Breast epithelium (tissue), 3 donors: ENCODE measurements at regions not wholly inside any gene's neighbourhood (a gene's known extent, or its start where the extent isn't known, plus 50 kb on each side); places are given as distances from the start of the nearest gene placed in this dataset.

Source experiments
- CTCF ChIP-seq, 3 donors: fragments of 450-650 bp; IDR thresholded peaks; one replicate each; pipeline ENCODE4 v1.5.1; 2016 to 2017; ENCODE audit warnings: antibody characterized with exemption in 3 of 3, mild to moderate bottlenecking in 3 of 3, moderate library complexity in 3 of 3
- POLR2A ChIP-seq: fragments of 450-650 bp; IDR thresholded peaks from one replicate; pipeline ENCODE4 v1.6.1; 2016; ENCODE audit warnings: antibody characterized with exemption, mild to moderate bottlenecking, moderate library complexity

GRCh38 chr2:234204480-234204879, 154.0 kb downstream of the SPP2 start:
- TF ChIP-seq POLR2A = no peak
- no peak for TF ChIP-seq CTCF (IDR thresholded peaks at IDR 0.05)
